GM18505 (cell line): ENCODE measurements at regions not wholly inside any gene's neighbourhood (a gene's known extent, or its start where the extent isn't known, plus 50 kb on each side); places are given as distances from the start of the nearest gene placed in this dataset.

Experiments used
- ATAC-seq: cut with Tn5 transposase; IDR thresholded peaks from one replicate; pipeline ENCODE4 v1.9.1; 2021; ENCODE audit not compliant: unreplicated experiment
- POLR2A ChIP-seq: IDR thresholded peaks from 4 replicates; pipeline ENCODE4 v1.6.1; 2011; ENCODE audit warnings: borderline replicate concordance; ENCODE audit not compliant: insufficient read depth, insufficient read length; ENCODE audit errors: extremely low read depth

DNA sequence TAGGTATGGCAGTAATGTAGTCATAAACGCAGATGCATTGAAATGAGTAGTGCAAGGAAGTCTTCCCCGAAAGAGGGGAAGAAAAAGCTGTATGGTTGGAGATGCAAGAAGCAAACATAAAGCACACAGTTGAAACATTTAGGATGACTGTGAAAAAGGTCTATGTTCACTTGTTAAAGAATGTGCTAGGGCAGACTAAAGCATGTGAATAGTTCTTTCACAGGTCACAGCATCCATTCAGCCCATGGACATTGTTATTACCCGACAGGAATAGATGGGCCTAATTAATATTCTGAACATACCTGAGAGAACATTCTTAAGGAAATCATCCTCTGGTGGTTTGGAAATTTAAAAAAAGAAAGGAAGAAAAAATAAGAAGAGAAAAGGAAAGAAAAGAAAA is 595.2 kb downstream of the ZIC1 start:
- no peak for ATAC-seq
- TF ChIP-seq POLR2A, result no peak

- no peak for TF ChIP-seq POLR2A
- ATAC-seq, result no peak
Observed at GRCh38 chr3:148005456-148005855, 596.3 kb downstream of the ZIC1 start.

DNA sequence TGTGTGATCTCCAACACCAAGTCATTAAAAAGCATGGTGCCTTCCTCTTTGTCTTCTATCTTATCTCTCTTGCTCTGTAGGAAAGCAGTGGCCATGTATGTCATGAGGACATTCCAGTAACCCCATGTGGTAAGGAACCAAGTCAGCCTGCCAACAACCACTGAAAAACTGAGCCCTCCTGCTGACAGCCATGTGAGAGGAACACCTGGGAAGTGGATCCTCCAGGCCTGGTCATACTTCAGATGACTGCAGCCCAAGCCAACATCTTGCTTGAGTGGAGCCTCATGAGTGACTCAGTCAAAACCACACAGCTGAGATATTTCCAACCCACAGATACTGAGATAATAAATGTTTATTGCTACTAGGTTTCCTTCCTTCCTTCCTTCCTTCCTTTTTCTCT is 597.3 kb downstream of the ZIC1 start:
- no peak for ATAC-seq
- TF ChIP-seq POLR2A, result no peak

GRCh38 chr3:148008591-148008990 is 599.4 kb downstream of the ZIC1 start:
- no peak for TF ChIP-seq POLR2A
- ATAC-seq, result no peak

DNA sequence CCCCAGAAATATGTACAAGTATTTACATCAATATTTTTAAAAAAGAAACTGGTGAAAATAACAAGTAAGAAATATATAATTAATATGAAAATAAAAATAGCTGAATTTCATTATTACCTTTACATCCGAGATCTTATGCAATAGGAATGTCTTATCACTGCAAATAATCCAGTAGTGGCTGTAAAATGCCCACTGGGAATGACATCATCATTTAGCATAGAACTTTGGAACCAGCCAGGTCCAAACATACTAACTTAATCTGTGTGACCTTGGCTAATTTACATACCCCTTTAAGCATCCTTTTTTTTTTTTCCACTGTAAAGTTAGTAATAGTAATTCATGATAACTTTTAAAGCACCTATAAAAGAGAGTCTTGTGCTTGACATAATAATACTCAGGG is 611.7 kb downstream of the ZIC1 start:
- no peak for ATAC-seq
- TF ChIP-seq POLR2A, result no peak

DNA sequence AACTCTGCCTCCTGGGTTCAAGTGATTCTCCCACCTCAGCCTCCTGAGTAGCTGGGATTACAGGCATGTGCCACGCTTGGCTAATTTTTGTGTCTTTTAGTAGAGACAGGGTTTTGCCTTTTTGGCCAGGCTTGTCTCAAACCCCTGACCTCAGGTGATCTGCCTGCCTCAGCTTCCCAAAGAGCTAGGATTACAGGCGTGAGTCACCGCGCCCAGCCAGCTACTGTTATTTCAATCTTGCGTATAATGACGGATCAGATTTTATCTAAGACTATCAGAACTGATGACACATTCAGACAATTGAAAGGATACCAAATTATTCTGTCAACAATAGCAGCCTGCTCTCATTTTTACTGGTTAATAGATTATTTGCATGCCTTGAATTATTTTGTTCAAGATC is 612.2 kb downstream of the ZIC1 start:
- ATAC-seq, result no peak
- no peak for TF ChIP-seq POLR2A

DNA sequence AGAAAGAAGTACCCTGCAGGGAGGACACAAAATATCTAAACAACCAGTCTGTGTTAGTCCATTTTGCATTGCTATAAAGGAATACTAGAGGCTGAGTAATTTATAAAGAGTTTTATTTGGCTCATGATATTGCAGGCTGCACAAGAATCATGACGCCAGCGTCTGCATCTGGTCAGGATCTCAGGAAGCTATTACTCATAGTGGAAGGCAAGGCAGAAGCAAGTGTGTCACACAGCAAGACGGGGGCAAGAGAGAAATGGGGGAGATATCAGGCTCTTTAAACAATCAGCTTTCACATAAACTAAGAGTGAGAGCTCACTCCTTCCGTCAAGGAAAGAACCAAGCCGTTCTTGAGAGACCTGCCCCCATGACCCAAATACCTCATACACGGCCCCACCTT is 614.8 kb downstream of the ZIC1 start:
- TF ChIP-seq POLR2A, result no peak
- ATAC-seq, result no peak

- no peak for TF ChIP-seq POLR2A
- ATAC-seq, result no peak
Observed at GRCh38 chr3:148026009-148026588, 616.9 kb downstream of the ZIC1 start.

DNA sequence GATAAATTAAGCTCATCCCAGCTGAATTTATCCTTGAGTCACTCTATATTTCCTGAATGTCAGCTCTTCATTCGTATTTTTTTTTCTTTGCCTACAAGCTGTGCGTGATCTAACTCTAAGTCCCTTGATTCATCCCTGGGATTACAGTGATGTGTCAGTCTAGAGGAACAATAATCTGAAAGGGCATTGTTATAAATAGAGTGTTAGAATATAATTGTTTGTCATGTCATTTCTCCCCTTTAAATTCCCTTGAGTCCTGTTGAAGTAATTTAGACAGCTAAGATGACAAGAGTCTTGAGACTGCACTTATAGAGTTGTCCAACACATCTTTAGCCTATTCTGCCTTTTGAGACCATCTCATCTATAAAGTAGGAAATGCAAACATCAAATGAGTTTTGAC is 621.8 kb downstream of the ZIC1 start:
- ATAC-seq, result no peak
- TF ChIP-seq POLR2A, result no peak

DNA sequence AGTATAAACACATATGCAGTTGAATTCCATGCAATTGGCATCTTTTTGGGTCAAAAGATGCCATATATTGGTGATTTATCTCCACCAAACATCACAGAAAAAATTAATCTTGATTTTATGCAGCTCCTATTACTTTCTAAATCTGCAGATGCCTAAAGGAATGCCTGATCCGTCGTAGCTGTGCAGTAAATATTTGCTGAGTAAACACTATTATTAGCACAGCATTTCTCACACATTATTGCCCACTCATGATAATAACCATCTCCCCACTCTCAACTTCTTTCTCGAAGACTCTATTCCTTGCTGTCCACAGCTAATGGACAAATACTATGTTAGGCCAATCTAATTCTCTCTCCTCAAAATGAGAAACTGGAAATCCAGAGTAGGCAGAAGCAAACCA is 625.2 kb downstream of the ZIC1 start:
- no peak for TF ChIP-seq POLR2A
- ATAC-seq, result no peak

- ATAC-seq, result no peak
- no peak for TF ChIP-seq POLR2A
Observed at GRCh38 chr3:148036331-148036876, 627.2 kb downstream of the ZIC1 start.

- ATAC-seq, result no peak
- no peak for TF ChIP-seq POLR2A
Observed at GRCh38 chr3:148042663-148043445, 633.7 kb downstream of the ZIC1 start.

GRCh38 chr3:148044151-148044550 is 635.0 kb downstream of the ZIC1 start:
- no peak for TF ChIP-seq POLR2A

DNA sequence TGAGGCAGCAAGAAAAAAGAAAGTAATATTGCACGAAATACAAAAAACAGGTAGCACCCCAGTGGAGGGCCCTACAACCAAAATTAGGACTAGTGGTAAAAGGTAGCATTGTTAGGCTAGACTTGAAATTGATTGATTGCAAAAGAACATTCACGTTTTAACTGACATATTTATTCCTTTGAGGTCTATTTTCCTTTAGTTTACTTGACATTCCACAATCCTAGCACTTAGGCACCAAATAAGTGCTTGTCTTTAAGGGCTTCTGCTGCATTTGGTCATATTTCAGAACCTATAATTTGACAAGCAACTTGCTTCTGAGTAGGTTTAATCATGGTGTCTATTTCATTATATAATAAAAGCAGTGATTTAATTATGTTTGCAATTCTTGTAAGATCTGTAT is 642.7 kb upstream of the AGTR1 start:
- no peak for TF ChIP-seq POLR2A

More at GRCh38 chr3:148044151-148044550, 635.0 kb downstream of the ZIC1 start:
- no peak for ATAC-seq

GRCh38 chr3:148062590-148062989 is 635.1 kb upstream of the AGTR1 start:
- no peak for TF ChIP-seq POLR2A
- ATAC-seq, result no peak

More for the DNA sequence above, 642.7 kb upstream of the AGTR1 start:
- no peak for ATAC-seq

- no peak for TF ChIP-seq POLR2A
- ATAC-seq, result no peak
Observed at GRCh38 chr3:148066802-148067201, 630.9 kb upstream of the AGTR1 start.
